SU-DHL-6 (cell line): ENCODE measurements at regions not wholly inside any gene's neighbourhood (a gene's known extent, or its start where the extent isn't known, plus 50 kb on each side); places are given as distances from the start of the nearest gene placed in this dataset.

ENCODE experiments used
- H2AFZ ChIP-seq: fragments of 200-600 bp; sonication (generic); 2 replicates; pipeline ENCODE4 v1.6.1; 2014; ENCODE audit warnings: low read depth, mild to moderate bottlenecking, moderate library complexity, mixed read lengths, antibody characterized with exemption, low read length; ENCODE audit not compliant: severe bottlenecking
- H3F3A ChIP-seq: fragments of 200-600 bp; shearing (Covaris generic); 2 replicates; pipeline ENCODE4 v1.6.0; 2016; ENCODE audit warnings: antibody characterized with exemption, mild to moderate bottlenecking; ENCODE audit not compliant: insufficient read depth
- H3K27ac ChIP-seq: fragments of 200-600 bp; sonication (generic); 2 replicates; pipeline ENCODE4 v1.5.1; 2016; ENCODE audit warnings: low read depth, mild to moderate bottlenecking, low read length, moderate library complexity, mixed read lengths
- H3K27me3 ChIP-seq: fragments of 200-600 bp; sonication (generic), shearing (Covaris generic); 2 replicates; pipeline ENCODE4 v1.6.0; 2014; ENCODE audit warnings: mild to moderate bottlenecking, low read length
- H3K36me3 ChIP-seq: fragments of 200-600 bp; sonication (generic); 2 replicates; pipeline ENCODE4 v1.6.1; 2014; ENCODE audit warnings: mild to moderate bottlenecking, low read length, mixed read lengths
- H3K4me2 ChIP-seq: fragments of 300-600, 200-600 bp; shearing (Covaris generic), sonication (generic); 2 replicates; pipeline ENCODE4 v1.6.0; 2014; ENCODE audit warnings: low read length, low read depth, mild to moderate bottlenecking; ENCODE audit not compliant: poor library complexity, severe bottlenecking
- H3K4me3 ChIP-seq: fragments of 200-600 bp; sonication (generic); 2 replicates; pipeline ENCODE4 v1.5.1; 2014; ENCODE audit warnings: antibody characterized with exemption, low read length, mild to moderate bottlenecking, mixed read lengths; ENCODE audit not compliant: insufficient read depth, poor library complexity, severe bottlenecking
- H3K79me2 ChIP-seq: fragments of 200-600 bp; sonication (generic); 2 replicates; pipeline ENCODE4 v1.6.1; 2014; ENCODE audit warnings: mild to moderate bottlenecking, low read length, moderate library complexity; ENCODE audit not compliant: insufficient read depth
- H3K9ac ChIP-seq: fragments of 200-600 bp; sonication (generic); 2 replicates; pipeline ENCODE4 v1.7.0; 2014; ENCODE audit warnings: mild to moderate bottlenecking, low read length
- H3K9me2 ChIP-seq: fragments of 200-600 bp; sonication (generic); replicated peaks from 2 replicates; pipeline ENCODE4 v1.6.1; 2014; ENCODE audit warnings: low read length; ENCODE audit not compliant: insufficient read depth
- H3K9me3 ChIP-seq: fragments of 200-600 bp; sonication (generic); 2 replicates; pipeline ENCODE4 v1.6.1; 2014; ENCODE audit warnings: low read length, mixed read lengths; ENCODE audit not compliant: insufficient read depth
- H4K20me1 ChIP-seq: fragments of 200-600 bp; sonication (generic); 2 replicates; pipeline ENCODE4 v1.6.1; 2014; ENCODE audit warnings: low read depth, mild to moderate bottlenecking, antibody characterized with exemption, low read length, moderate library complexity, mixed read lengths
- CTCF ChIP-seq: fragments of 200-600 bp; sonication (generic); IDR thresholded peaks from one replicate; pipeline ENCODE4 v1.5.1; 2017; ENCODE audit warnings: antibody characterized with exemption, mild to moderate bottlenecking, low read length, moderate library complexity; ENCODE audit not compliant: insufficient read depth, poor library complexity, severe bottlenecking
- EZH2phosphoT487 ChIP-seq: fragments of 200-600 bp; sonication (generic), shearing (Covaris generic); conservative IDR thresholded peaks from 2 replicates; pipeline ENCODE4 v1.6.1; 2018; ENCODE audit warnings: mild to moderate bottlenecking, antibody characterized with exemption, low read length, moderate library complexity, mixed read lengths

DNA sequence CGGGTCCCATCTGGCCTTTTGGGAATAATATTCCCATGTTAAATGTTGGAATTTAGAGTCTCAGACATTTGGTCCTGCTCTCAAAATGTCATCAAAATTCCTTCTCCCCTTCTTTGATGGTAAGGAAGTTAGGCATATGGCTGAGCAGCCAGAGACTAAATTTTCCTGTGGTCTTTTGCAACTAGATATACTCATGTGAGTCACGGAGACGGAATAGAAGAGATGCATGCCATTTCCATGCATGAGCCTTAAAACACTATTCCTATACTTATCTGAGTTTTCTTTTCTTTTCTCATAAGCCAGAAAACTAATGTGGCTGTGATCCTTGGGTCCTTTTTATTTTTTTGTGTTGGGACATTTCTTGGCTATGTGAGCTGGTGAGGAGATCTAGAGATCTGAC is 105.3 kb downstream of the NR2F2 start:
- Histone ChIP-seq H3K9me2 (no peaks in the 10 kb centered on the region), H3K9ac (no peak overlapping the region), H3K9me3 (no peaks in the 10 kb centered on the region), H3K27me3 (no peaks in the 10 kb centered on the region), H4K20me1 (no peaks in the 10 kb centered on the region), H3K36me3 (no peaks in the 10 kb centered on the region), H3K27ac (no peak overlapping the region), H3K4me3 (no peak overlapping the region), H3K4me2 (no peak overlapping the region), H3K79me2 (no peaks in the 10 kb centered on the region), H3F3A (no peaks in the 10 kb centered on the region), H2AFZ (no peak overlapping the region)
- no peak for TF ChIP-seq EZH2phosphoT487

- TF ChIP-seq CTCF (no peak), EZH2phosphoT487 (no peak)
- H3F3A ChIP-seq: no peaks in the 10 kb centered on the region
- H3K27me3 ChIP-seq: no peaks in the 10 kb centered on the region
- H3K9me3 ChIP-seq: no peaks in the 10 kb centered on the region
- no peaks in the 10 kb centered on the region for H3K9me2 ChIP-seq
- no peaks in the 10 kb centered on the region for H3K79me2 ChIP-seq
- H3K9ac ChIP-seq: no peak overlapping the region
- no peaks in the 10 kb centered on the region for H4K20me1 ChIP-seq
- H3K27ac ChIP-seq: no peak overlapping the region
- no peak overlapping the region for H3K4me2 ChIP-seq
- no peak overlapping the region for H2AFZ ChIP-seq
- no peaks in the 10 kb centered on the region for H3K36me3 ChIP-seq
- no peak overlapping the region for H3K4me3 ChIP-seq
These were observed 110.5 kb downstream of the NR2F2 start for GRCh38 chr15:96440978-96441377.

DNA sequence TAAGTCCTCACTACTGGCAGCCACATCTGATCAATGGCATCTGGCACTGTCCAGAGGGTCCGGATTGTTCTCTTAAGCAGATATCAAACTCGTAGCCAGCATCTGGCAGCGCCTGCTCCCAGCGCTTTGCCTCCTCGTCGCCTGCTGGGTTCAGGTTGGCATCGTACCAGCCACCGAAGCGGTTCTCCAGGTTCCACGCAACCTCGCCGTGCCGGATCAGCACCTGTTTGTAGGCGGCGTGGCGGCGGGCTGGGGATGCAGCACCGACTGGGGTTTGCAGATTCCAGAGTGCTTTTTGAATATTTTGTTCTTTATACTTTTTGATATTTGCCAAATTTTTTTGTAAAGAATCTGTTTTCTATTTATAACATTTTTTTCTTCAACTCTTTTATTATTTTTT is 111.6 kb downstream of the NR2F2 start:
- no peaks in the 10 kb centered on the region for H3F3A ChIP-seq
- H3K9ac ChIP-seq: no peak overlapping the region
- H3K36me3 ChIP-seq: no peaks in the 10 kb centered on the region
- no peaks in the 10 kb centered on the region for H3K27me3 ChIP-seq
- no peak overlapping the region for H2AFZ ChIP-seq
- H4K20me1 ChIP-seq: no peaks in the 10 kb centered on the region
- no peak overlapping the region for H3K27ac ChIP-seq
- no peaks in the 10 kb centered on the region for H3K79me2 ChIP-seq
- no peaks in the 10 kb centered on the region for H3K9me2 ChIP-seq
- H3K4me2 ChIP-seq: no peak overlapping the region
- no peak for TF ChIP-seq CTCF
- TF ChIP-seq EZH2phosphoT487: no peak
- no peak overlapping the region for H3K4me3 ChIP-seq
- H3K9me3 ChIP-seq: no peaks in the 10 kb centered on the region

GRCh38 chr15:96444865-96445264 is 114.4 kb downstream of the NR2F2 start:
- H3K27me3 ChIP-seq: no peaks in the 10 kb centered on the region
- no peak overlapping the region for H2AFZ ChIP-seq
- no peak overlapping the region for H3K9ac ChIP-seq
- no peaks in the 10 kb centered on the region for H3K9me2 ChIP-seq
- H3K27ac ChIP-seq: no peak overlapping the region
- TF ChIP-seq EZH2phosphoT487: no peak
- no peak for TF ChIP-seq CTCF
- no peak overlapping the region for H3K4me3 ChIP-seq
- no peaks in the 10 kb centered on the region for H3F3A ChIP-seq
- no peaks in the 10 kb centered on the region for H4K20me1 ChIP-seq
- no peaks in the 10 kb centered on the region for H3K36me3 ChIP-seq
- no peaks in the 10 kb centered on the region for H3K79me2 ChIP-seq
- H3K4me2 ChIP-seq: no peak overlapping the region
- H3K9me3 ChIP-seq: no peaks in the 10 kb centered on the region
